HG03039 (cell line): ENCODE measurements at regions not wholly inside any gene's neighbourhood (a gene's known extent, or its start where the extent isn't known, plus 50 kb on each side); places are given as distances from the start of the nearest gene placed in this dataset.
"Not testable (repeated sequence)": the region's sequence is repeated elsewhere in the genome, so short reads cannot be mapped to it uniquely, and the experiment has no call there.

ENCODE experiments used
- ATAC-seq: cut with Tn5 transposase; IDR thresholded peaks from one replicate; pipeline ENCODE4 v1.9.1; 2021; ENCODE audit warnings: mild to moderate bottlenecking, moderate library complexity; ENCODE audit not compliant: unreplicated experiment

- ATAC-seq: no peak
Observed at GRCh38 chr18:41639218-41639617, 315.8 kb upstream of the PIK3C3 start.

DNA sequence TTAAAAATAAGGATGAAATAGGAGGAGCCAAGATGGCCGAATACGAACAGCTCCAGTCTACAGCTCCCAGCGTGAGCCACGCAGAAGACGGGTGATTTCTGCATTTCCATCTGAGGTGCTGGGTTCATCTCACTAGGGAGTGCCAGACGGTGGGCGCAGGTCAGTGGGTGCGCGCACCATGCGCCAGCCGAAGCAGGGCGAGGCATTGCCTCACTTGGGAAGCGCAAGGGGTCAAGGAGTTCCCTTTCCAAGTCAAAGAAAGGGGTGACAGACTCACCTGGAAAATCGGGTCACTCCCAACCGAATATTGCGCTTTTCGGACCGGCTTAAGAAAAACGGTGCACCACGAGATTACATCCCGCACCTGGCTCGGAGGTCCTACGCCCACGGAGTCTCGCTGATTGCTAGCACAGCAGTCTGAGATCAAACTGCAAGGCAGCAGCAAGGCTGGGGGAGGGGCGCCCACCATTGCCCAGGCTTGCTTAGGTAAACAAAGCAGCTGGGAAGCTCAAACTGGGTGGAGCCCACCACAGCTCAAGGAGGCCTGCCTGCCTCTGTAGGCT lies 323.2 kb upstream of the PIK3C3 start:
- ATAC-seq: not testable (repeated sequence)

- ATAC-seq: no peak
Observed at GRCh38 chr18:41630232-41630886, 324.7 kb upstream of the PIK3C3 start.

- ATAC-seq: no peak
Observed at GRCh38 chr18:41624460-41624859, 330.6 kb upstream of the PIK3C3 start.

GRCh38 chr18:41621177-41621576 lies 333.9 kb upstream of the PIK3C3 start:
- no peak for ATAC-seq

GRCh38 chr18:41618147-41618546 lies 336.9 kb upstream of the PIK3C3 start:
- no peak for ATAC-seq

DNA sequence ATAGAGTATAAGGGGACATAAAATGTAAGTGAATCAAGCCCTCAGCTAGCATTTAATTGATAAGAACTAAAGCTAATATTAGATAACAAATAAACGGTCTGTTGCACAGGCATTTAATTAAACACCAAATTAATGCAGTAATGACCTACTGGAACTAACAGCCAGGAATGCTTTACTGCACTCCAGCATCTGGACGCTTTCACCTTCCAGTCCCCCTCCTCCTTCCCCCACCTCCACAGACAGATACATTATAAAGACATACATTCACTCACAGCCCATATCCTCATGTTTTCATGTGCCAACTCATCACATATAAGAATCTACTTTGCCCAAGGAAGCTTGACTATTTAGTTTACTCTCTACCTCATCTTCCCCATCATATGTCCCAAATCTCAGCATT lies 337.4 kb upstream of the PIK3C3 start:
- ATAC-seq: no peak

GRCh38 chr18:41613003-41613609 lies 341.9 kb upstream of the PIK3C3 start:
- ATAC-seq: no peak

DNA sequence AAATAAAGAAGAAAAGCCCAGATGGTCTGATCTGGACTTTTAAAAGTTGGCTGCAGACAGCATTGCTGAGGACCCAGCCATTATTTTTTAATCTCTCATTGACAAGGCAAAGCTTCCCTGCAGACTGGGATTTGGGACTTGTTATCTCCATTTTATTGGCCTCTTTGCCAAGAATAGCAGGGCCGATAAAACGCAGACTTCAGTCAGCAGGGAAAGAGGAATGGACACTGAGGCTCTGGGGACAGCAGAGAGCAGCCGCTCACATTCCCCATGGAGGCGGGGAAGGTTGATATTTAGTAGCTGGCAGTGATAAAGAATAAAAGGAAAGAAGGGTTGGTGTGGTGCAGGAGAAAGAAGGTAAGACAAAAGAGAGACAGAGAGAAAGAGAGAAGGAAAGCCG lies 350.1 kb upstream of the PIK3C3 start:
- no peak for ATAC-seq

- ATAC-seq: no peak
Observed at GRCh38 chr18:41602034-41602433, 353.0 kb upstream of the PIK3C3 start.

GRCh38 chr18:41600693-41601391 lies 354.2 kb upstream of the PIK3C3 start:
- ATAC-seq: no peak

DNA sequence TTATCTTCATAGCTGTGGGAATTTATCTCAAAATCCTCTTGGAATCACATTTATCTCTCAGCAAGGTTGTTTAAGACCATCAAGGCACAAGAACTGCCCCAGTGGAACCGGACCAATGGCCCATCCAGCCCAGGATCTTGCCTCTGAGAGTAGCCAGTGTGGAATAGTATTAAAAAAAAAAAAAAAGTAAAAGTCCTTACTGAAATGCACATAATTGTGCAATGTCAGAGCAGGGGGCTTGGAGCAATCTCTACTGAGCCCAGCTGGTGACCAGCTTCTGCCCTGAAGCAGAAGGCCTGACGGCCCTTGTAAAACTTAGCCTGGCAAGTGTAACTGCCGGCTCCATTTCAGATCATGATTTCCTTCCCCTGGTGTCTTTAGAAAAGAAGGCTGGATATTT lies 355.6 kb upstream of the PIK3C3 start:
- ATAC-seq: no peak

GRCh38 chr18:41594582-41594981 lies 360.5 kb upstream of the PIK3C3 start:
- no peak for ATAC-seq

- ATAC-seq: no peak
Observed at GRCh38 chr18:41593171-41593675, 361.8 kb upstream of the PIK3C3 start.

DNA sequence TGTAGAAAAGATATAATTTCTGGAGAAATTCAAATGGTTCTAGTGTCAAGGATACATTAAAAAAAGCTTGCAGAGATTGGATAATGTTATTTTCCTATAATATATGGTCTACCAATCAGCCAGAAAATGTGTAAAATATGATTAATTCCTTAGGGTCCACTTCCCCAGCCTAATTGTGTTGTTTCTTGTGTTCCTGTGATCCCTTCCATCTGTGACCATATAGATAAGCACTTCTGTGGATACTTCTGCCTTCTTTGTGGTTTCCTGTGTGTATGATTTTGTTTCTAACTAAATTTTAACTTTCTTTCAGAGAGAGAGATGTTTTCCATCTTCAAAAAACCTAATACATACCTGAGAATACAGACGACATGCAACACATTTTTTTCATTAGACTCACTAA lies 367.1 kb upstream of the PIK3C3 start:
- ATAC-seq: no peak

DNA sequence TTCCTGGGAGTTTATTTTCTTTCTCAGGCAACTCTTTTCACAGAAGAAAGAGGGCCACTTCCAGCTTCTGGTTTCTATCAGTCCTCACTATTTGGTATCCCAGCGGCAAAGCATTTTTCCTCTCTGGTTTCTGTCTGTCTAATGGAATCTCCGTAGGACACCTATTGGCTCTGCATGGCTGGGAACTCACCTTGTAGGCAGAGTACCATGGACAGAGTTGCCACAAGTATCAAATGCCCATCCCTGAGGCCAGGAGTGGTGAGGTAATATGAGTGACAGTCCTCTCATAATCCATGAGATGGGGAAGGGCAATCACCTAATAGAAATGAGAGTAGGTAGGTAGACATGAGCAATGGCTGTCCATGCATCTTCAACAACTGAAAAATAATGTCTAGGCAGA lies 369.5 kb upstream of the PIK3C3 start:
- no peak for ATAC-seq

GRCh38 chr18:41579185-41579584 lies 375.8 kb upstream of the PIK3C3 start:
- no peak for ATAC-seq

- no peak for ATAC-seq
Observed at GRCh38 chr18:41577529-41577928, 377.5 kb upstream of the PIK3C3 start.

- no peak for ATAC-seq
Observed at GRCh38 chr18:41576643-41577042, 378.4 kb upstream of the PIK3C3 start.

- no peak for ATAC-seq
Observed at GRCh38 chr18:41569867-41570266, 385.2 kb upstream of the PIK3C3 start.

- no peak for ATAC-seq
Observed at GRCh38 chr18:41561961-41562360, 393.1 kb upstream of the PIK3C3 start.

DNA sequence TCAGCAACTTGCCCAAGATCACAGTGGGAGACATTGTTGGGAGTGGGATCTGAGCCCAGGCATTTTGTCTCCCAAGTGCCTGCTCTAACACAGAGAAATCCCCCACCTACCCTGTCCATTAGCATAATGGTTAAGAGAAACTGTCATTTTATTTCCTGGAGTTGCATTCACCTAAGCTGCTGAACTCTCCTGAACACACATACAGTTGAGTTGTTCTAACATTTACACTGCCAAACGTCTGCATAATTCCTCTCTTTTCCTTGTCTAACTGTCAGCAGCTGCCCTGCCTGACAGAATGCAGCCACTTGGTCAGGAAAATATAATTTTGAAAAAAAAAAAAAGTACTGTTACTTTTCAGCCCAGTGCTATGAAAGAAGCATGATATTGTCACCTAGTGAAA lies 396.3 kb upstream of the PIK3C3 start:
- ATAC-seq: no peak
